ENCODE measurements at regions not wholly inside any gene's neighbourhood (a gene's known extent, or its start where the extent isn't known, plus 50 kb on each side); places are given as distances from the start of the nearest gene placed in this dataset.

DNA sequence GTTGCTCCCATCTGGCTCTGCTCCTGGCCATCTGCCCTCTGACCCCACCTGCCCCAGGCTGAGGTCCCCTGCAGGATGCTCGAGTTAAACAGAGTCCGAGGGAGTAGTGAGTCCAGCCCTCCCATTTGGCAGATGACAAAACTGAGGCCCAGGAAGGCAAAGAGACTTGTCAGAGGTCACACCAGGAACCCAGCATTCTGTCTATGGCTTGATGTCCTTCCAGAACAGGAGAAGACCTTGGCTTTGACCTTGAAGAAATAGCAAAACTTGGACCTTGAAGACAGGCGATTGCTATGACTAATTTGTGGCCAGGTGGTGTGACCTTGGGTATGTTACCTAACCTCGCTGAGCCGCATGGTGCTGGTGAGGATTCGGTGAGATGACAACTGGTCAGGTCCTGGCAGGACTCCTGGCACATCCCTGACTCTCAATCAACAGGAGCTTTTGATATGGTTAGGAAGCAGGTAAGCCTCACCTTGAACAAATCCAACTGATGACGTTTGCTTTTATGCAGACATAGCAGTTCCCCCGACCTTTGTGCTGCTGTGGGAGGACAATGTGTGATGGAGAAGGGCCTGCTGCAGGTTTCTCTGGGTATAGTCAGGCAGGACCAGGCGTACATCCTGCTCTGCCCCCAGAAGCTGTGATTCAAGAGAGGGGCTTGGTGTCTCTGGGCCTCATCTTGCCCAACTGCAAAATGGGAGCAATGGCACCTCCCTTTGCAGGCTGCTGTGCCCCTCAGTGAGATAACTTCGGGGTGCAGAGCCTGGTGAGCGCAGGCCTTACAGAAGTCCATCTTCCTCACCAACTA is 198.7 kb downstream of the C9orf50 start:
- H3K27ac ChIP-seq, result no peak overlapping the region
- TF ChIP-seq, protein P1, sequence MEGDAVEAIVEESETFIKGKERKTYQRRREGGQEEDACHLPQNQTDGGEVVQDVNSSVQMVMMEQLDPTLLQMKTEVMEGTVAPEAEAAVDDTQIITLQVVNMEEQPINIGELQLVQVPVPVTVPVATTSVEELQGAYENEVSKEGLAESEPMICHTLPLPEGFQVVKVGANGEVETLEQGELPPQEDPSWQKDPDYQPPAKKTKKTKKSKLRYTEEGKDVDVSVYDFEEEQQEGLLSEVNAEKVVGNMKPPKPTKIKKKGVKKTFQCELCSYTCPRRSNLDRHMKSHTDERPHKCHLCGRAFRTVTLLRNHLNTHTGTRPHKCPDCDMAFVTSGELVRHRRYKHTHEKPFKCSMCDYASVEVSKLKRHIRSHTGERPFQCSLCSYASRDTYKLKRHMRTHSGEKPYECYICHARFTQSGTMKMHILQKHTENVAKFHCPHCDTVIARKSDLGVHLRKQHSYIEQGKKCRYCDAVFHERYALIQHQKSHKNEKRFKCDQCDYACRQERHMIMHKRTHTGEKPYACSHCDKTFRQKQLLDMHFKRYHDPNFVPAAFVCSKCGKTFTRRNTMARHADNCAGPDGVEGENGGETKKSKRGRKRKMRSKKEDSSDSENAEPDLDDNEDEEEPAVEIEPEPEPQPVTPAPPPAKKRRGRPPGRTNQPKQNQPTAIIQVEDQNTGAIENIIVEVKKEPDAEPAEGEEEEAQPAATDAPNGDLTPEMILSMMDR (IDR thresholded peaks at IDR 0.05), result no peak
- intact Hi-C loops (cut with DNase I; ENCODE audit: low total_unique reads), result no loop called here

DNA sequence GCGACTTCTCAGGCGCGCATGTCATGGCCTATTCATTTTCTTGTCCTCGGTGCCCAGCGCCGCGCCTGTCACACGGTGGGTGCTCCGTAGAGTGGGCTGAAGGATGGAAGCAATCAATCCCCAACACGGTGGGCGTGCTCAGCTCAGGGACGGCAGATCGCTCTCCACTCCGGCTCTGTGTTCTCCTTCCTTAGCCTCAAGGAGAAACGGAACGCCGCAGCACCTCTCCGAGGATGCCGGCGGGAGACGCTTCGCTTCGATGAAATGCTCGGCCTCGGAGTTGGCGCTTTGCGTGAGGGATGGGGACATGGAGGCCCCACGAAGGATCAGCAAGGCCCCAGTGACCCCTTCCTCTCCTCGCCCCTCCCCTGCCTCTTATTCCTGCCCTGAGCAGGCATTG is 199.5 kb downstream of the C9orf50 start:
- H3K27ac ChIP-seq, result no peak overlapping the region
- no peak overlapping the region for H3K4me3 ChIP-seq
- no peaks in the 10 kb centered on the region for H3K36me3 ChIP-seq
- no peak for DNase-seq
- no peaks in the 10 kb centered on the region for H3K27me3 ChIP-seq
- TF ChIP-seq, protein P1 (IDR thresholded peaks at IDR 0.05), result no peak
- H3K4me1 ChIP-seq, result no peaks in the 10 kb centered on the region
- intact Hi-C loops (cut with DNase I; ENCODE audit: low total_unique reads), result no loop called here
- no peaks in the 10 kb centered on the region for H3K9me3 ChIP-seq

More for the DNA sequence above, 198.7 kb downstream of the C9orf50 start:
- H3K4me1 ChIP-seq, result no peaks in the 10 kb centered on the region
- no peaks in the 10 kb centered on the region for H3K27me3 ChIP-seq
- H3K36me3 ChIP-seq, result no peaks in the 10 kb centered on the region
- no peak for DNase-seq
- no peak overlapping the region for H3K4me3 ChIP-seq
- H3K9me3 ChIP-seq, result no peaks in the 10 kb centered on the region

DNA sequence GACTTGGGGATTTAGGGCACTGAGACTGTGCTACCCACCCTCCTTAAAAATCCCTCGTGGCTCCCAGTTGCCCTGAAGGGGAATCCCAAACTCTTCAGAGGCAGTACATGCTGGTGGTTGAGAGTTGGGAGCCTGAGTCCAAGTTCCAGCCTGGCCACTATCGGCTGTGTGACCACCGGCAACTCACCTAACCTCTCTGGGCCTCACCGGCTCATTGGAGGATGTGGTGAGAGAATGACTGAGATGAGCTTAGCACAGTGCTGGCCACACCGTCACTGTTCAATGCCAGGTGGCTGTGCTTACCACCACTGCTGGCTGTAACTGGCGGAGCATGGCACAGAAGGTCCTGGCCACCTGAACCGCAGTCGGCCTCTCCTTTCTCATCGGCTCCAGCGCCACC is 200.2 kb downstream of the C9orf50 start:
- Histone ChIP-seq H3K27ac (no peak overlapping the region), H3K4me3 (no peak overlapping the region), H3K27me3 (no peaks in the 10 kb centered on the region), H3K36me3 (no peaks in the 10 kb centered on the region), H3K4me1 (no peaks in the 10 kb centered on the region), H3K9me3 (no peaks in the 10 kb centered on the region)
- DNase-seq, result no peak
- intact Hi-C loops (cut with DNase I; ENCODE audit: low total_unique reads), result no loop called here
- TF ChIP-seq, protein P1 (IDR thresholded peaks at IDR 0.05), result no peak

DNA sequence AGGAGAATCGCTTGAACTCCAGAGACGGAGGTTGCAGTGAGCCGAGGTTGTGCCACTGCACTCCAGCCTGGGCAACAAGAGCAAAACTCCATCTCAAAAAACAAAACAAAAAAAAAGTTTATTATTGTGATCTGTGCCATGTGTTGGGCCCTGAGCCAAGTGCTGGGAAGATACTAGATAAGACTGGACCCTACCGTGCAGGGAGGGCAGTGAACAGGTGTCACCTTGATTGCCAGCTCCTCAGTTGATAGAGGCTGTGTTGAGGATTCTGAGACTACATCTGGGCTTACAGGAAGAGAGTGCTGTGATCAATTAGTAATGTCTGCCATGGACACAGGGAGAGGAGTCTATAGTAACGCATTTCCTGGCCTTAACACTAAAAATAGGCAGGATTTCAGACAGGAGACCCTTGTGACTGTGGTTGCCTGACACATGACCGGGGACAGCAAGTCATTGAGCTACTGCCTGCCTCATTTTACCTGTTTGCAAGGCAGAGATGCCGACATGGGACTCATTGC is 201.5 kb downstream of the C9orf50 start:
- H3K4me1 ChIP-seq, result peaks cover 0 to 6% (median 5%) of the 10 kb centered on the region in 4 donors
- DNase-seq, result no peak
- intact Hi-C loops (cut with DNase I; ENCODE audit: low total_unique reads), result no loop called here
- H3K9me3 ChIP-seq, result no peaks in the 10 kb centered on the region
- no peak overlapping the region for H3K4me3 ChIP-seq
- TF ChIP-seq, protein P1 (IDR thresholded peaks at IDR 0.05), result no peak
- H3K27me3 ChIP-seq, result no peaks in the 10 kb centered on the region
- no peak overlapping the region for H3K27ac ChIP-seq
- H3K36me3 ChIP-seq, result no peaks in the 10 kb centered on the region

GRCh38 chr9:129418451-129418850 is 202.4 kb downstream of the C9orf50 start:
- H3K27ac ChIP-seq, result no peak overlapping the region
- TF ChIP-seq, protein P1 (IDR thresholded peaks at IDR 0.05), result no peak
- no peaks in the 10 kb centered on the region for H3K9me3 ChIP-seq
- no peak overlapping the region for H3K4me3 ChIP-seq
- no peaks in the 10 kb centered on the region for H3K27me3 ChIP-seq
- H3K36me3 ChIP-seq, result no peaks in the 10 kb centered on the region
- peaks cover 0 to 13% (median 12%) of the 10 kb centered on the region in 4 donors for H3K4me1 ChIP-seq
- DNase-seq, result no peak
- intact Hi-C loops (cut with DNase I; ENCODE audit: low total_unique reads), result no loop called here

All from tibial artery (tissue), 4 donors.